Epithelial cell of proximal tubule (primary cell): ENCODE measurements at regions not wholly inside any gene's neighbourhood (a gene's known extent, or its start where the extent isn't known, plus 50 kb on each side); places are given as distances from the start of the nearest gene placed in this dataset.

Source experiments
- DNase-seq: peaks from one replicate; pipeline ENCODE4 v3.0.0-alpha.2; 2011; ENCODE audit warnings: low read depth
- H3K4me3 ChIP-seq: 2 replicates; pipeline ENCODE4 v1.5.1; 2011; ENCODE audit warnings: low read depth, mild to moderate bottlenecking, low read length
- CTCF ChIP-seq: conservative IDR thresholded peaks from 2 replicates; pipeline ENCODE4 v1.5.1; 2012; ENCODE audit warnings: low read depth, mild to moderate bottlenecking, low read length

GRCh38 chr5:31086839-31087415, 106.6 kb upstream of the CDH6 start:
- no peak for DNase-seq
- TF ChIP-seq CTCF, result no peak
- no peak overlapping the region for H3K4me3 ChIP-seq

- no peak overlapping the region for H3K4me3 ChIP-seq
- TF ChIP-seq CTCF, result no peak
- DNase-seq, result no peak
These were observed 108.6 kb upstream of the CDH6 start for GRCh38 chr5:31084871-31085270.

GRCh38 chr5:31083364-31083763, 110.1 kb upstream of the CDH6 start:
- TF ChIP-seq CTCF, result no peak
- DNase-seq, result no peak

GRCh38 chr5:31079668-31080067, 113.8 kb upstream of the CDH6 start:
- no peak for DNase-seq
- TF ChIP-seq CTCF, result no peak
- no peak overlapping the region for H3K4me3 ChIP-seq

More at GRCh38 chr5:31083364-31083763, 110.1 kb upstream of the CDH6 start:
- no peak overlapping the region for H3K4me3 ChIP-seq

GRCh38 chr5:31078956-31079355, 114.5 kb upstream of the CDH6 start:
- TF ChIP-seq CTCF, result no peak
- H3K4me3 ChIP-seq, result no peak overlapping the region
- no peak for DNase-seq

DNA sequence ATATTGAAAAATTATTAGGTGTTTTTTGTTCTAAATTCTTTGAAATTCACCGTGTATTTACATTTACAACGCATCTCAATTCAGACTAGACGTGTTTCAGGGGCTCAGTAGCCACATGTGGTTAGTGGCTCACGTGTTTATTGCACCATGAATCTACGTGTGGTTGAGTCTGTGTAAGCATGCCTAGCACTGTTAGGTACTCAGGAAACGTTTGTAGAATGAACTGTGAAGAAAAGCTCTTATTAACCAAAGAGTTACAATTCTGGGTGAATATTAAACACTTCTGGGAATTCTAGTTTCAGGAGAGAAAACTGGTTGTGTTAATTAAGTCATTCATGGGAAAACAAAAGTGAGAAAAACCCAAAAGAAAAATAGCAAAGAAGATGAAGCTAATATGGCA, 117.5 kb upstream of the CDH6 start:
- no peak for TF ChIP-seq CTCF
- DNase-seq, result peak; percentile 68
- peak overlapping the region; percentile 30 for H3K4me3 ChIP-seq

- no peak for TF ChIP-seq CTCF
- H3K4me3 ChIP-seq, result no peak overlapping the region
- DNase-seq, result no peak
These were observed 125.2 kb upstream of the CDH6 start for GRCh38 chr5:31068287-31068686.
